ENCODE measurements at regions not wholly inside any gene's neighbourhood (a gene's known extent, or its start where the extent isn't known, plus 50 kb on each side); places are given as distances from the start of the nearest gene placed in this dataset.

DNA sequence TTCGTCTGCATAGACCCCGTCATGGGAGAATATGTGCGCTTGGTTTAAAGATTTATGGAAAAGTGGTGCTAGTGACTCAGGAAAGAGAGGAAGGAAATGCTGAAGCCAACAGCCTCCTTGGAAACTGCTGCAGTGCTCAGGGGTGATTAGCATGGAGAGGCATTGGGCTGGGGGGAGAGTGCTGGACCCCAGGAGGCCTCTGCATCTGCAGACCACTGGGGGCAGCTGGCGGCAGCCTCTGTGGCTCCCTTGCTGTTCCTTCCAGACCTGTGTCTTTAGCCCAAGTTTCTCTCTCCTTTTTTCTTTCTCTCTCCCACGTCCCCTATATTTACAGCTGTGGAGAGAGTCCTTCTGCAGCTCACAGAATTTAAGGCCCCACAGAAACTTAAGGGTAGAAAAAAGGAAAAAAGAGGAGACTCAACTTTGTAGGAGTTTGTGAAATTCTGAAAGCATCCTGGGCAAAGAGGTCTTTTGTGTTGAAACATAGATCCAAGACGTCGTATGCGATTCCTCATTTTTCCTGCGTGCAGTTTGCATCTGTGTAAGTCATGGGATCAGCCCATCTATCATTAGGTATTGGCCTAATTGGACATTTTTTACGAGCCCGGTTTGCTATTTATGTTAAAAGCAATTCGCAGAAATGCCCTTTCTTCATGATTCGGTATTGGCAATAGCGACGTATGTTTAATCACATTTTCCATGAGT lies 116.2 kb upstream of the ZNF536 start:
- Mint-ChIP-seq H3K4me3 (no peak overlapping the region), H3K4me1 (no peaks in the 10 kb centered on the region), H3K27me3 (peaks cover 35% of the 10 kb centered on the region), H3K9me3 (ENCODE audit: insufficient read depth) (no peaks in the 10 kb centered on the region), H3K27ac (no peak overlapping the region)
- ATAC-seq (ENCODE audit: low read depth) (no peak), DNase-seq (no peak)
- peaks cover 0 to 4% (median 0%) of the 10 kb centered on the region in 3 donors for H3K9me3 ChIP-seq (ENCODE audit: control extremely low read depth in 1 of 3, control insufficient read depth in 2 of 3, insufficient read depth in 1 of 3, low read length in 2 of 3)
- peaks cover 0 to 12% (median 1%) of the 10 kb centered on the region in 4 experiments for H3K27me3 ChIP-seq (replicated peaks in 1 of 4; ENCODE audit: control extremely low read depth in 1 of 4, control insufficient read depth in 3 of 4, insufficient read depth in 4 of 4, low read length in 3 of 4)
- no peak for TF ChIP-seq EZH2 (IDR thresholded peaks at IDR 0.05; ENCODE audit: borderline replicate concordance, insufficient read depth, low read depth, low read length, poor library complexity, severe bottlenecking)
- TF ChIP-seq, protein P1, sequence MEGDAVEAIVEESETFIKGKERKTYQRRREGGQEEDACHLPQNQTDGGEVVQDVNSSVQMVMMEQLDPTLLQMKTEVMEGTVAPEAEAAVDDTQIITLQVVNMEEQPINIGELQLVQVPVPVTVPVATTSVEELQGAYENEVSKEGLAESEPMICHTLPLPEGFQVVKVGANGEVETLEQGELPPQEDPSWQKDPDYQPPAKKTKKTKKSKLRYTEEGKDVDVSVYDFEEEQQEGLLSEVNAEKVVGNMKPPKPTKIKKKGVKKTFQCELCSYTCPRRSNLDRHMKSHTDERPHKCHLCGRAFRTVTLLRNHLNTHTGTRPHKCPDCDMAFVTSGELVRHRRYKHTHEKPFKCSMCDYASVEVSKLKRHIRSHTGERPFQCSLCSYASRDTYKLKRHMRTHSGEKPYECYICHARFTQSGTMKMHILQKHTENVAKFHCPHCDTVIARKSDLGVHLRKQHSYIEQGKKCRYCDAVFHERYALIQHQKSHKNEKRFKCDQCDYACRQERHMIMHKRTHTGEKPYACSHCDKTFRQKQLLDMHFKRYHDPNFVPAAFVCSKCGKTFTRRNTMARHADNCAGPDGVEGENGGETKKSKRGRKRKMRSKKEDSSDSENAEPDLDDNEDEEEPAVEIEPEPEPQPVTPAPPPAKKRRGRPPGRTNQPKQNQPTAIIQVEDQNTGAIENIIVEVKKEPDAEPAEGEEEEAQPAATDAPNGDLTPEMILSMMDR (IDR thresholded peaks at IDR 0.05) = no peak
- ChIA-PET POLR2A (no interaction called here), CTCF (no interaction called here)
- no peaks in the 10 kb centered on the region for H3K36me3 ChIP-seq (replicated peaks in 1 of 2; ENCODE audit: control extremely low read depth in 1 of 2, control insufficient read depth in 1 of 2, extremely low read depth in 1 of 2, insufficient read depth in 2 of 2, low read length in 1 of 2)
- no peaks in the 10 kb centered on the region for H3K4me1 ChIP-seq (ENCODE audit: control insufficient read depth in 2 of 2, insufficient read depth in 2 of 2, low read length in 2 of 2)
- no peak overlapping the region for H2AFZ ChIP-seq (ENCODE audit: insufficient read depth, low read depth, low read length, poor library complexity, severe bottlenecking)
- no peak overlapping the region for H3K9ac ChIP-seq (ENCODE audit: low read length)
- H3K4me2 ChIP-seq (replicated peaks; ENCODE audit: low read depth, low read length, poor library complexity, severe bottlenecking) = no peak overlapping the region
- H3K79me2 ChIP-seq (ENCODE audit: control insufficient read depth, insufficient read depth, low read length) = no peaks in the 10 kb centered on the region
- intact Hi-C loops (cut with micrococcal nuclease) = no loop called here
- 35% methylated on average over 7 of the region's 15 CpGs for WGBS (ENCODE audit: insufficient coverage)
- no peak overlapping the region for H3K4me3 ChIP-seq (ENCODE audit: control extremely low read depth in 1 of 5, extremely low read depth in 1 of 5, insufficient read depth in 1 of 5, low read depth in 2 of 5, low read length in 4 of 5)
- H3K27ac ChIP-seq (ENCODE audit: low read length in 2 of 2) = no peak overlapping the region
- H4K20me1 ChIP-seq (ENCODE audit: control insufficient read depth, insufficient read depth, low read length, poor library complexity, severe bottlenecking) = no peaks in the 10 kb centered on the region

DNA sequence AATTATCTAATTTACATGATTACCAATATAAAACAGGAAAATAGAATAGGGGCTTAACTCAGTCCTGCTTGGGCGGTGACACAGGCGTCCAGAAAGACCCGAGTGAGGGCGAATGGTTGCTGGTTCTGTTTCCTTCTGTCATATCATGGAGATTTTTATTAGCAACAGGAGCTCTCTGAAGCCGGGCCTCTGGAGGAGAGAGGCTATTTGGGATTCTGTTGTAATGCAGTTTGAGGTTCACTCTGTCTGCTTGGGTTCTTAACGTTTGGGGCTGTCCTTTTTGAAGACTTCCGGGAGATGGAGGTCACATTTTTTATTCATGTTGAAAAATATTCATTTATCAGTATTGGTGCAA lies 115.7 kb upstream of the ZNF536 start:
- DNase-seq (no peak), ATAC-seq (ENCODE audit: low read depth) (no peak)
- H3K4me1 Mint-ChIP-seq = no peaks in the 10 kb centered on the region
- H3K4me1 ChIP-seq (ENCODE audit: control insufficient read depth in 2 of 2, insufficient read depth in 2 of 2, low read length in 2 of 2) = no peaks in the 10 kb centered on the region
- peaks cover 32% of the 10 kb centered on the region for H3K27me3 Mint-ChIP-seq
- H3K27ac Mint-ChIP-seq = no peak overlapping the region
- peaks cover 0 to 4% (median 0%) of the 10 kb centered on the region in 3 donors for H3K9me3 ChIP-seq (ENCODE audit: control extremely low read depth in 1 of 3, control insufficient read depth in 2 of 3, insufficient read depth in 1 of 3, low read length in 2 of 3)
- TF ChIP-seq, protein P1 (IDR thresholded peaks at IDR 0.05) = no peak
- TF ChIP-seq EZH2 (IDR thresholded peaks at IDR 0.05; ENCODE audit: borderline replicate concordance, insufficient read depth, low read depth, low read length, poor library complexity, severe bottlenecking) = no peak
- H3K36me3 ChIP-seq (replicated peaks in 1 of 2; ENCODE audit: control extremely low read depth in 1 of 2, control insufficient read depth in 1 of 2, extremely low read depth in 1 of 2, insufficient read depth in 2 of 2, low read length in 1 of 2) = no peaks in the 10 kb centered on the region
- no peaks in the 10 kb centered on the region for H3K79me2 ChIP-seq (ENCODE audit: control insufficient read depth, insufficient read depth, low read length)
- no peak overlapping the region for H2AFZ ChIP-seq (ENCODE audit: insufficient read depth, low read depth, low read length, poor library complexity, severe bottlenecking)
- 32% methylated on average over 4 of the region's 7 CpGs for WGBS (ENCODE audit: insufficient coverage)
- no peak overlapping the region for H3K4me2 ChIP-seq (replicated peaks; ENCODE audit: low read depth, low read length, poor library complexity, severe bottlenecking)
- no peaks in the 10 kb centered on the region for H3K9me3 Mint-ChIP-seq (ENCODE audit: insufficient read depth)
- POLR2A ChIA-PET = no interaction called here
- H3K4me3 ChIP-seq (ENCODE audit: control extremely low read depth in 1 of 5, extremely low read depth in 1 of 5, insufficient read depth in 1 of 5, low read depth in 2 of 5, low read length in 4 of 5) = no peak overlapping the region
- CTCF ChIA-PET = no interaction called here
- H3K9ac ChIP-seq (ENCODE audit: low read length) = no peak overlapping the region
- no peak overlapping the region for H3K27ac ChIP-seq (ENCODE audit: low read length in 2 of 2)
- H4K20me1 ChIP-seq (ENCODE audit: control insufficient read depth, insufficient read depth, low read length, poor library complexity, severe bottlenecking) = no peaks in the 10 kb centered on the region
- H3K27me3 ChIP-seq (replicated peaks in 1 of 4; ENCODE audit: control extremely low read depth in 1 of 4, control insufficient read depth in 3 of 4, insufficient read depth in 4 of 4, low read length in 3 of 4) = peaks cover 0 to 12% (median 1%) of the 10 kb centered on the region in 4 experiments
- intact Hi-C loops (cut with micrococcal nuclease) = no loop called here
- no peak overlapping the region for H3K4me3 Mint-ChIP-seq
